Fibroblast of lung (primary cell): ENCODE measurements at regions not wholly inside any gene's neighbourhood (a gene's known extent, or its start where the extent isn't known, plus 50 kb on each side); places are given as distances from the start of the nearest gene placed in this dataset.

Experiments
- CTCF ChIP-seq, 2 donors: IDR thresholded peaks in 1 of 2; conservative IDR thresholded peaks in 1 of 2; 1 replicate in 1 of 2; 2 replicates in 1 of 2; pipeline ENCODE4 v1.5.1; 2011 to 2012; ENCODE audit warnings: low read length in 2 of 2, control low read depth in 1 of 2, inconsistent platforms in 1 of 2, low read depth in 1 of 2, mild to moderate bottlenecking in 1 of 2
- EZH2 ChIP-seq: IDR thresholded peaks from 2 replicates; pipeline ENCODE4 v1.5.1; 2012; ENCODE audit warnings: low read length, control low read depth, mild to moderate bottlenecking; ENCODE audit errors: missing control alignments

- no peak for TF ChIP-seq CTCF (conservative IDR thresholded peaks at IDR 0.05 in 1 of 2, IDR thresholded peaks at IDR 0.05 in 1 of 2; ENCODE audit: low read depth in 1 of 2, low read length in 2 of 2)
- TF ChIP-seq EZH2 = no peak
These were observed 812.2 kb downstream of the DTWD2 start for GRCh38 chr5:118176146-118176545.
